ENCODE measurements at regions not wholly inside any gene's neighbourhood (a gene's known extent, or its start where the extent isn't known, plus 50 kb on each side); places are given as distances from the start of the nearest gene placed in this dataset.

GRCh38 chr2:221229099-221229498, 343.0 kb downstream of the EPHA4 start:
- Histone ChIP-seq H3K9me3 (ENCODE audit: control insufficient read depth, low read length) (no peaks in the 10 kb centered on the region), H3K4me3 (ENCODE audit: low read length) (no peak overlapping the region), H3K27ac (ENCODE audit: low read length) (no peak overlapping the region), H3K27me3 (ENCODE audit: control insufficient read depth, insufficient read depth) (no peaks in the 10 kb centered on the region), H3K4me1 (ENCODE audit: control insufficient read depth, insufficient read depth, low read length) (peaks cover 2% of the 10 kb centered on the region)
- ATAC-seq (no peak), DNase-seq (no peak)
- intact Hi-C loops (cut with DNase I) = no loop called here

- ATAC-seq (no peak), DNase-seq (no peak)
- intact Hi-C loops (cut with DNase I) = loop anchor here in 1 of 4 donors (10.0 kb wide), 1 partner anchor 343 kb away; the partner anchor contains the start of gene EPHA4
- Histone ChIP-seq H3K27me3 (ENCODE audit: control insufficient read depth, insufficient read depth) (no peaks in the 10 kb centered on the region), H3K27ac (ENCODE audit: low read length) (no peak overlapping the region), H3K4me3 (ENCODE audit: low read length) (no peak overlapping the region), H3K4me1 (ENCODE audit: control insufficient read depth, insufficient read depth, low read length) (peaks cover 2% of the 10 kb centered on the region), H3K9me3 (ENCODE audit: control insufficient read depth, low read length) (no peaks in the 10 kb centered on the region)
- 50% methylated on average over 3 of the region's 3 CpGs for WGBS
These were observed 340.6 kb downstream of the EPHA4 start for GRCh38 chr2:221231511-221231910.

GRCh38 chr2:221235941-221236340, 336.2 kb downstream of the EPHA4 start:
- peak; percentile 38 to 90 for ATAC-seq
- no peaks in the 10 kb centered on the region for H3K4me1 ChIP-seq (ENCODE audit: control insufficient read depth, insufficient read depth, low read length)
- intact Hi-C loops (cut with DNase I) = loop anchor here in 1 of 4 donors (10.0 kb wide), 1 partner anchor 339 kb away; the partner anchor contains the start of gene EPHA4
- DNase-seq = no peak
- H3K9me3 ChIP-seq (ENCODE audit: control insufficient read depth, low read length) = no peaks in the 10 kb centered on the region
- no peak overlapping the region for H3K4me3 ChIP-seq (ENCODE audit: low read length)
- H3K27ac ChIP-seq (ENCODE audit: low read length) = no peak overlapping the region
- WGBS = 52% methylated on average over 2 of the region's 2 CpGs
- H3K27me3 ChIP-seq (ENCODE audit: control insufficient read depth, insufficient read depth) = no peaks in the 10 kb centered on the region

- intact Hi-C loops (cut with DNase I) = no loop called here
- Histone ChIP-seq H3K9me3 (ENCODE audit: control insufficient read depth, low read length) (no peaks in the 10 kb centered on the region), H3K4me3 (ENCODE audit: low read length) (no peak overlapping the region), H3K4me1 (ENCODE audit: control insufficient read depth, insufficient read depth, low read length) (no peaks in the 10 kb centered on the region), H3K27ac (ENCODE audit: low read length) (no peak overlapping the region), H3K27me3 (ENCODE audit: control insufficient read depth, insufficient read depth) (no peaks in the 10 kb centered on the region)
- no peak for DNase-seq
- 79% methylated on average over 3 of the region's 3 CpGs for WGBS
- ATAC-seq = no peak
These were observed 331.0 kb downstream of the EPHA4 start for GRCh38 chr2:221241072-221241471.

GRCh38 chr2:221243771-221244170, 328.3 kb downstream of the EPHA4 start:
- Histone ChIP-seq H3K27me3 (ENCODE audit: control insufficient read depth, insufficient read depth) (no peaks in the 10 kb centered on the region), H3K27ac (ENCODE audit: low read length) (no peak overlapping the region), H3K4me1 (ENCODE audit: control insufficient read depth, insufficient read depth, low read length) (no peaks in the 10 kb centered on the region), H3K4me3 (ENCODE audit: low read length) (no peak overlapping the region), H3K9me3 (ENCODE audit: control insufficient read depth, low read length) (no peaks in the 10 kb centered on the region)
- DNase-seq (no peak), ATAC-seq (no peak)
- WGBS = 93% methylated on average over 2 of the region's 2 CpGs
- intact Hi-C loops (cut with DNase I) = no loop called here

GRCh38 chr2:221245045-221245444, 327.1 kb downstream of the EPHA4 start:
- Histone ChIP-seq H3K27me3 (ENCODE audit: control insufficient read depth, insufficient read depth) (no peaks in the 10 kb centered on the region), H3K9me3 (ENCODE audit: control insufficient read depth, low read length) (no peaks in the 10 kb centered on the region), H3K4me1 (ENCODE audit: control insufficient read depth, insufficient read depth, low read length) (no peaks in the 10 kb centered on the region), H3K27ac (ENCODE audit: low read length) (no peak overlapping the region), H3K4me3 (ENCODE audit: low read length) (no peak overlapping the region)
- DNase-seq (no peak), ATAC-seq (no peak)
- intact Hi-C loops (cut with DNase I) = no loop called here
- 75% methylated on average over 3 of the region's 3 CpGs for WGBS

GRCh38 chr2:221245772-221246171, 326.3 kb downstream of the EPHA4 start:
- H3K4me1 ChIP-seq (ENCODE audit: control insufficient read depth, insufficient read depth, low read length) = no peaks in the 10 kb centered on the region
- DNase-seq (no peak), ATAC-seq (no peak)
- H3K9me3 ChIP-seq (ENCODE audit: control insufficient read depth, low read length) = no peaks in the 10 kb centered on the region
- intact Hi-C loops (cut with DNase I) = no loop called here
- no peak overlapping the region for H3K27ac ChIP-seq (ENCODE audit: low read length)
- no peak overlapping the region for H3K4me3 ChIP-seq (ENCODE audit: low read length)
- H3K27me3 ChIP-seq (ENCODE audit: control insufficient read depth, insufficient read depth) = no peaks in the 10 kb centered on the region
- 92% methylated on average over 2 of the region's 2 CpGs for WGBS

- Histone ChIP-seq H3K9me3 (ENCODE audit: control insufficient read depth, low read length) (no peaks in the 10 kb centered on the region), H3K4me1 (ENCODE audit: control insufficient read depth, insufficient read depth, low read length) (no peaks in the 10 kb centered on the region), H3K27ac (ENCODE audit: low read length) (no peak overlapping the region), H3K27me3 (ENCODE audit: control insufficient read depth, insufficient read depth) (no peaks in the 10 kb centered on the region), H3K4me3 (ENCODE audit: low read length) (no peak overlapping the region)
- no peak for DNase-seq
- 35% methylated on average over 4 of the region's 4 CpGs for WGBS
- intact Hi-C loops (cut with DNase I) = no loop called here
- no peak for ATAC-seq
These were observed 317.8 kb downstream of the EPHA4 start for GRCh38 chr2:221254299-221254698.

- intact Hi-C loops (cut with DNase I) = no loop called here
- 65% methylated on average over 5 of the region's 5 CpGs for WGBS
- Histone ChIP-seq H3K4me3 (ENCODE audit: low read length) (no peak overlapping the region), H3K9me3 (ENCODE audit: control insufficient read depth, low read length) (no peaks in the 10 kb centered on the region), H3K27me3 (ENCODE audit: control insufficient read depth, insufficient read depth) (no peaks in the 10 kb centered on the region), H3K4me1 (ENCODE audit: control insufficient read depth, insufficient read depth, low read length) (no peaks in the 10 kb centered on the region), H3K27ac (ENCODE audit: low read length) (no peak overlapping the region)
- ATAC-seq (no peak), DNase-seq (no peak)
These were observed 316.2 kb downstream of the EPHA4 start for GRCh38 chr2:221255862-221256261.

- intact Hi-C loops (cut with DNase I) = no loop called here
- 94% methylated on average over 3 of the region's 3 CpGs for WGBS
- no peak for DNase-seq
- H3K9me3 ChIP-seq (ENCODE audit: control insufficient read depth, low read length) = no peaks in the 10 kb centered on the region
- H3K4me1 ChIP-seq (ENCODE audit: control insufficient read depth, insufficient read depth, low read length) = no peaks in the 10 kb centered on the region
- H3K4me3 ChIP-seq (ENCODE audit: low read length) = no peak overlapping the region
- H3K27me3 ChIP-seq (ENCODE audit: control insufficient read depth, insufficient read depth) = no peaks in the 10 kb centered on the region
- no peak overlapping the region for H3K27ac ChIP-seq (ENCODE audit: low read length)
- no peak for ATAC-seq
These were observed 313.6 kb downstream of the EPHA4 start for GRCh38 chr2:221258464-221258863.

- no peaks in the 10 kb centered on the region for H3K4me1 ChIP-seq (ENCODE audit: control insufficient read depth, insufficient read depth, low read length)
These were observed 309.5 kb downstream of the EPHA4 start for GRCh38 chr2:221262651-221263050.

GRCh38 chr2:221263573-221263972, 308.5 kb downstream of the EPHA4 start:
- Histone ChIP-seq H3K27me3 (ENCODE audit: control insufficient read depth, insufficient read depth) (no peaks in the 10 kb centered on the region), H3K27ac (ENCODE audit: low read length) (no peak overlapping the region), H3K4me1 (ENCODE audit: control insufficient read depth, insufficient read depth, low read length) (no peaks in the 10 kb centered on the region), H3K4me3 (ENCODE audit: low read length) (no peak overlapping the region), H3K9me3 (ENCODE audit: control insufficient read depth, low read length) (no peaks in the 10 kb centered on the region)
- WGBS = 92% methylated on average over 2 of the region's 2 CpGs
- intact Hi-C loops (cut with DNase I) = no loop called here
- no peak for DNase-seq
- no peak for ATAC-seq

More at GRCh38 chr2:221262651-221263050, 309.5 kb downstream of the EPHA4 start:
- 93% methylated on average over 3 of the region's 3 CpGs for WGBS
- no peaks in the 10 kb centered on the region for H3K9me3 ChIP-seq (ENCODE audit: control insufficient read depth, low read length)
- ATAC-seq (no peak), DNase-seq (no peak)
- no peaks in the 10 kb centered on the region for H3K27me3 ChIP-seq (ENCODE audit: control insufficient read depth, insufficient read depth)
- intact Hi-C loops (cut with DNase I) = no loop called here
- no peak overlapping the region for H3K4me3 ChIP-seq (ENCODE audit: low read length)
- H3K27ac ChIP-seq (ENCODE audit: low read length) = no peak overlapping the region
